H1 (cell line): ENCODE measurements at regions not wholly inside any gene's neighbourhood (a gene's known extent, or its start where the extent isn't known, plus 50 kb on each side); places are given as distances from the start of the nearest gene placed in this dataset.

ENCODE experiments used
- CTCF ChIA-PET: fragments of 300-600 bp; sonication (Branson Sonifier 250); formaldehyde crosslinking; loops from one replicate; lab custom pipeline; 2021; ENCODE audit not compliant: partially characterized antibody; lab: Charles Lee
- POLR2A ChIA-PET: fragments of 300-600 bp; sonication (Branson Sonifier 250); formaldehyde crosslinking; loops from one replicate; lab custom pipeline; 2021; ENCODE audit warnings: inconsistent platforms; ENCODE audit not compliant: partially characterized antibody; lab: Charles Lee
- DNase-seq, 2 experiments: peaks; one replicate each; pipeline versions ENCODE4 v3.0.0 to v3.0.0-alpha.2; 2010 to 2022; ENCODE audit warnings: low spot score in 2 of 2, low read depth in 1 of 2, mixed read lengths in 1 of 2
- FAIRE-seq: peaks from 2 replicates; lab custom pipeline; 2011; peaks lifted over from hg19 to GRCh38; lab: Jason Lieb, UNC
- H2AFZ ChIP-seq: 2 replicates; pipeline ENCODE4 v1.8.1; 2012; ENCODE audit warnings: low read length, inconsistent platforms
- H2AK5ac ChIP-seq: 2 replicates; pipeline ENCODE4 v1.6.1; 2013; ENCODE audit warnings: low read depth, low read length
- H2BK120ac ChIP-seq: replicated peaks from 2 replicates; pipeline ENCODE3; 2013; ENCODE audit warnings: low read depth, low read length, inconsistent platforms
- H2BK12ac ChIP-seq: 2 replicates; pipeline ENCODE4 v1.6.1; 2013; ENCODE audit warnings: low read depth, low read length
- H2BK15ac ChIP-seq: 2 replicates; pipeline ENCODE4 v1.6.1; 2013; ENCODE audit warnings: low read length
- H2BK20ac ChIP-seq: 2 replicates; pipeline ENCODE4 v1.6.1; 2013; ENCODE audit warnings: low read length
- H2BK5ac ChIP-seq: 2 replicates; pipeline ENCODE4 v1.6.1; 2013; ENCODE audit warnings: low read depth, low read length
- H3K14ac ChIP-seq: 2 replicates; pipeline ENCODE4 v1.6.1; 2013; ENCODE audit warnings: inconsistent platforms; ENCODE audit not compliant: insufficient read length
- H3K18ac ChIP-seq: 2 replicates; pipeline ENCODE4 v1.6.1; 2013; ENCODE audit warnings: low read length; ENCODE audit errors: extremely low read depth
- H3K23ac ChIP-seq: 2 replicates; pipeline ENCODE4 v1.6.1; 2013; ENCODE audit warnings: inconsistent platforms; ENCODE audit not compliant: insufficient read length
- H3K23me2 ChIP-seq: 2 replicates; pipeline ENCODE4 v1.6.1; 2013; ENCODE audit warnings: low read depth, low read length
- H3K27ac ChIP-seq: 2 replicates; pipeline ENCODE4 v1.6.1; 2011; ENCODE audit warnings: low read depth, low read length, inconsistent platforms
- H3K27me3 ChIP-seq, 4 experiments: replicated peaks in 1 of 4; 1 replicate in 1 of 4; 2 replicates in 3 of 4; pipeline versions ENCODE4 v1.6.1 to v1.8.1; 2011 to 2013; ENCODE audit warnings: low read length in 3 of 4, mild to moderate bottlenecking in 3 of 4, inconsistent platforms in 2 of 4, mixed read lengths in 2 of 4, moderate library complexity in 1 of 4; ENCODE audit not compliant: control insufficient read depth in 3 of 4, insufficient read depth in 3 of 4; ENCODE audit errors: extremely low read depth in 1 of 4
- H3K36me3 ChIP-seq, 4 experiments: 2 replicates each; pipeline versions ENCODE4 v1.6.1 to v1.8.1; 2011 to 2013; ENCODE audit warnings: mild to moderate bottlenecking in 4 of 4, low read length in 3 of 4, moderate library complexity in 2 of 4, control low read depth in 1 of 4, inconsistent platforms in 1 of 4; ENCODE audit not compliant: insufficient read depth in 4 of 4, control insufficient read depth in 2 of 4
- H3K4ac ChIP-seq: replicated peaks from 2 replicates; pipeline ENCODE3; 2013; ENCODE audit warnings: low read length, low read depth, mixed read lengths, inconsistent platforms; ENCODE audit not compliant: insufficient read length
- H3K4me1 ChIP-seq, 4 experiments: replicated peaks in 1 of 4; 1 replicate in 1 of 4; 2 replicates in 3 of 4; pipeline versions ENCODE4 v1.6.1 to v1.8.1; 2011 to 2013; ENCODE audit warnings: low read length in 3 of 4, inconsistent platforms in 2 of 4, mixed read lengths in 1 of 4; ENCODE audit not compliant: insufficient read depth in 4 of 4, control insufficient read depth in 3 of 4
- H3K4me2 ChIP-seq, 2 experiments: 2 replicates each; pipeline versions ENCODE4 v1.6.1 to v1.8.1; 2011 to 2013; ENCODE audit warnings: low read depth in 2 of 2, low read length in 2 of 2, control low read depth in 1 of 2, inconsistent platforms in 1 of 2, mild to moderate bottlenecking in 1 of 2; ENCODE audit not compliant: insufficient read depth in 1 of 2
- H3K4me3 ChIP-seq, 4 experiments: fragments of 200-600, 300-600 bp in 1 of 4; sonication (generic), shearing (Covaris generic), sonication (Bioruptor Twin) in 1 of 4; 2 replicates each; pipeline versions ENCODE4 v1.5.1 to v1.8.1; 2011 to 2016; ENCODE audit warnings: low read length in 4 of 4, low read depth in 3 of 4, control low read depth in 2 of 4, inconsistent platforms in 2 of 4, mild to moderate bottlenecking in 2 of 4, mixed read lengths in 1 of 4, moderate library complexity in 1 of 4; ENCODE audit not compliant: insufficient read depth in 2 of 4; ENCODE audit errors: extremely low read depth in 1 of 4
- H3K56ac ChIP-seq: replicated peaks from 2 replicates; pipeline ENCODE3; 2013; ENCODE audit warnings: low read depth, mild to moderate bottlenecking, mixed read lengths, low read length, inconsistent platforms; ENCODE audit not compliant: insufficient read length
- H3K79me1 ChIP-seq: 2 replicates; pipeline ENCODE4 v1.6.1; 2013; ENCODE audit warnings: low read depth, low read length, control low read depth
- H3K79me2 ChIP-seq, 2 experiments: 2 replicates each; pipeline versions ENCODE4 v1.6.1 to v1.8.1; 2012 to 2013; ENCODE audit warnings: low read length in 2 of 2, mild to moderate bottlenecking in 2 of 2, inconsistent platforms in 1 of 2; ENCODE audit not compliant: insufficient read depth in 2 of 2, control insufficient read depth in 1 of 2
- H3K9ac ChIP-seq, 4 experiments: replicated peaks in 1 of 4; 1 replicate in 1 of 4; 2 replicates in 3 of 4; pipeline versions ENCODE4 v1.6.1 to v1.8.1; 2011 to 2013; ENCODE audit warnings: low read depth in 3 of 4, low read length in 3 of 4, control low read depth in 2 of 4, mild to moderate bottlenecking in 2 of 4, moderate library complexity in 2 of 4, inconsistent platforms in 1 of 4; ENCODE audit errors: extremely low read depth in 1 of 4
- H3K9me3 ChIP-seq, 2 experiments: 2 replicates each; pipeline versions ENCODE4 v1.6.1 to v1.8.1; 2012 to 2013; ENCODE audit warnings: mild to moderate bottlenecking in 2 of 2, moderate library complexity in 2 of 2, control low read depth in 1 of 2, inconsistent platforms in 1 of 2, low read depth in 1 of 2, low read length in 1 of 2, mixed read lengths in 1 of 2; ENCODE audit not compliant: insufficient read depth in 2 of 2
- H4K20me1 ChIP-seq, 2 experiments: replicated peaks in 1 of 2; 2 replicates each; pipeline versions ENCODE3 to v1.8.1; 2011 to 2013; ENCODE audit warnings: inconsistent platforms in 2 of 2, low read length in 2 of 2, mild to moderate bottlenecking in 1 of 2; ENCODE audit not compliant: insufficient read depth in 2 of 2, control insufficient read depth in 1 of 2
- H4K5ac ChIP-seq: 2 replicates; pipeline ENCODE4 v1.6.1; 2013; ENCODE audit warnings: low read length, low read depth, mixed read lengths, inconsistent platforms; ENCODE audit not compliant: insufficient read length
- H4K8ac ChIP-seq: 2 replicates; pipeline ENCODE4 v1.8.0; 2013; ENCODE audit warnings: mild to moderate bottlenecking, moderate library complexity, low read length, inconsistent platforms; ENCODE audit not compliant: insufficient read depth; ENCODE audit errors: extremely low read depth
- H4K91ac ChIP-seq: replicated peaks from 2 replicates; pipeline ENCODE3; 2013; ENCODE audit warnings: low read length, mixed read lengths, inconsistent platforms; ENCODE audit not compliant: insufficient read length
- EGR1 ChIP-seq: IDR thresholded peaks from 2 replicates; pipeline ENCODE4 v1.6.1; 2011; ENCODE audit warnings: low read depth, low read length, borderline replicate concordance
- WGBS, 2 experiments: shearing (Covaris generic) in 1 of 2; methylation state at CpG; one replicate each; pipeline versions ENCODE4 v1.1.6 to v1.1.7; 2013 to 2015; ENCODE audit warnings: low lambda C conversion rate in 2 of 2, mixed read lengths in 2 of 2, inconsistent platforms in 1 of 2, low coverage in 1 of 2, missing lambda C conversion rate in 1 of 2; ENCODE audit not compliant: insufficient replicate concordance in 2 of 2, insufficient coverage in 1 of 2, insufficient read length in 1 of 2; ENCODE audit errors: extremely low coverage in 1 of 2, missing lambda C conversion rate in 1 of 2; 5-methylcytosine and 5-hydroxymethylcytosine counted together

GRCh38 chr14:65346474-65346873 lies 66.1 kb upstream of the FUT8 start:
- no peaks in the 10 kb centered on the region for H3K79me1 ChIP-seq
- H2BK20ac ChIP-seq = no peak overlapping the region
- H3K4me2 ChIP-seq = no peak overlapping the region
- no peak overlapping the region for H3K18ac ChIP-seq
- WGBS, 2 experiments = 90% methylated on average over 5 of the region's 5 CpGs; no CpG with 5 or more reads in 1 of the 2 experiments
- TF ChIP-seq EGR1 = no peak
- no peak overlapping the region for H4K5ac ChIP-seq
- no peak overlapping the region for H2BK120ac ChIP-seq
- H3K4me3 ChIP-seq = no peak overlapping the region
- H2BK5ac ChIP-seq = no peak overlapping the region
- DNase-seq (no peak), FAIRE-seq (no peak)
- no peaks in the 10 kb centered on the region for H4K20me1 ChIP-seq
- peaks cover 0 to 2% (median 0%) of the 10 kb centered on the region in 4 experiments; a peak in 1 of 7 replicates for H3K27me3 ChIP-seq
- H3K9ac ChIP-seq = no peak overlapping the region
- no peaks in the 10 kb centered on the region for H3K23me2 ChIP-seq
- H3K23ac ChIP-seq = no peak overlapping the region
- H3K56ac ChIP-seq = no peak overlapping the region
- POLR2A ChIA-PET = interaction anchor here (1.2 kb wide), 1 partner anchor 12 kb away, joined by 3 read pairs; no protein-coding TSS in a partner anchor
- H2AK5ac ChIP-seq = no peak overlapping the region
- no peak overlapping the region for H4K91ac ChIP-seq
- no peak overlapping the region for H2AFZ ChIP-seq
- H2BK15ac ChIP-seq = no peak overlapping the region
- CTCF ChIA-PET = no interaction called here
- no peaks in the 10 kb centered on the region for H3K4me1 ChIP-seq
- no peak overlapping the region for H3K27ac ChIP-seq
- no peak overlapping the region for H3K14ac ChIP-seq
- H4K8ac ChIP-seq = no peak overlapping the region
- no peaks in the 10 kb centered on the region for H3K36me3 ChIP-seq
- H3K79me2 ChIP-seq = no peaks in the 10 kb centered on the region
- H2BK12ac ChIP-seq = no peak overlapping the region
- no peak overlapping the region for H3K4ac ChIP-seq
- H3K9me3 ChIP-seq = no peaks in the 10 kb centered on the region
